Activated T-cell treated with anti-CD3 and anti-CD28 coated beads, Interleukin-2, amount 50 U/mL, for 72 hours (primary cell): ENCODE measurements at regions not wholly inside any gene's neighbourhood (a gene's known extent, or its start where the extent isn't known, plus 50 kb on each side); places are given as distances from the start of the nearest gene placed in this dataset.
A peak's percentile ranks its signal among the peaks of the same experiment; 100 is the strongest.

Source experiments
- ATAC-seq, 2 donors: fragments of 150-1000 bp; cut with Tn5 transposase; replicated peaks in 1 of 2; 2 replicates each; pipeline ENCODE4 v1.10.0; 2021; ENCODE audit warnings: moderate library complexity in 2 of 2, mild to moderate bottlenecking in 1 of 2
- DNase-seq, 2 donors: peaks; one replicate each; pipeline ENCODE4 v3.0.0; 2021 to 2022; ENCODE audit warnings: mixed read lengths in 1 of 2
- H3K27ac Mint-ChIP-seq: one replicate; pipeline ENCODE4 v1.8.0; 2022; ENCODE audit warnings: mild to moderate bottlenecking, moderate library complexity, mixed read lengths
- H3K27me3 Mint-ChIP-seq: one replicate; pipeline ENCODE4 v1.8.0; 2022; ENCODE audit warnings: low read depth, mixed read lengths
- H3K36me3 Mint-ChIP-seq, 2 donors: one replicate each; pipeline ENCODE4 v1.8.0; 2022; ENCODE audit warnings: mixed read lengths in 2 of 2, mild to moderate bottlenecking in 1 of 2; ENCODE audit not compliant: insufficient read depth in 2 of 2
- H3K4me1 Mint-ChIP-seq: one replicate; pipeline ENCODE4 v1.8.0; 2022; ENCODE audit warnings: low read depth, mixed read lengths
- H3K4me3 Mint-ChIP-seq, 2 donors: one replicate each; pipeline ENCODE4 v1.8.0; 2022; ENCODE audit warnings: mild to moderate bottlenecking in 2 of 2, mixed read lengths in 2 of 2, moderate library complexity in 2 of 2
- H3K9me3 Mint-ChIP-seq, 2 donors: one replicate each; pipeline ENCODE4 v1.8.0; 2022; ENCODE audit warnings: mixed read lengths in 2 of 2

DNA sequence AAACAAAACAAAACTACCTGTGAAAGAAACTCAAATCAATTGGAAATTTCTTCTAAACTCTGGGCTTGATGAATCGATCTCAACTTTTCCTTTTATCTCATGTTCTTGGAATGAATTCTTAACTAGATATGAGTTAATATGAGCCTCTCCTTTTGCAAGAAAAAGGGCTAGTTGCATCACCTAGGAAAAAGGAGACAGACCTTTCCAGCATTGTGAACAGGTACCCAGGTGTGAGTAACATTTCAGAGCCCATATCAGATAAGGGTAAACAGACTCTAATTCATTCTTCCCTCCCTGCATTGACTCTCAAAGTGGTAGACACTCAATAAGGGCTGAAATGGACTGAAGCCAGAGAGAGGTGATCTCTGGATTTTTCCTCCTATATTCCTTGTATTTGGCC, 103.8 kb upstream of the AGR3 start:
- DNase-seq = no peak
- H3K9me3 Mint-ChIP-seq = no peaks in the 10 kb centered on the region
- peaks cover 13% of the 10 kb centered on the region for H3K27me3 Mint-ChIP-seq
- peaks cover 13% of the 10 kb centered on the region for H3K4me1 Mint-ChIP-seq
- H3K36me3 Mint-ChIP-seq = no peaks in the 10 kb centered on the region
- no peak overlapping the region for H3K27ac Mint-ChIP-seq
- H3K4me3 Mint-ChIP-seq = no peak overlapping the region
- no peak for ATAC-seq

DNA sequence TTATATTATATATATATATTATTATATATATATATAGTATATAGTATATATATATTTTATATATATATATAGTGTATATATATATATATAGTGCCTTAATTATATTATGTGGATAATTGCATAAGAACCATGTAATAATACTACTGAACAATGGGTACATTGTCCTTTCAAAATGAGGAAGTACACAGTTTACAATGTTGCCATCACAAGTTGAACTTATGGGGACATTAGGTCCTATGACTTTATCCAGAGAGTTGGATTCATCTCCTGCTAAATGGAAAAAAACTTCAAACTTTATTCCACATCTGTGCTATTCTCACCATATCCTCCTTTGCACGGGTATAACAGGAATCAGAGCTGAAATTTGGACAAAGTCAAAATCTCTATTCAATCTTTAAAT, 105.0 kb upstream of the AGR3 start:
- DNase-seq (no peak), ATAC-seq (no peak)
- Mint-ChIP-seq H3K4me1 (peaks cover 13% of the 10 kb centered on the region), H3K36me3 (no peaks in the 10 kb centered on the region), H3K9me3 (no peaks in the 10 kb centered on the region), H3K27ac (no peak overlapping the region), H3K27me3 (peaks cover 8% of the 10 kb centered on the region), H3K4me3 (no peak overlapping the region)

DNA sequence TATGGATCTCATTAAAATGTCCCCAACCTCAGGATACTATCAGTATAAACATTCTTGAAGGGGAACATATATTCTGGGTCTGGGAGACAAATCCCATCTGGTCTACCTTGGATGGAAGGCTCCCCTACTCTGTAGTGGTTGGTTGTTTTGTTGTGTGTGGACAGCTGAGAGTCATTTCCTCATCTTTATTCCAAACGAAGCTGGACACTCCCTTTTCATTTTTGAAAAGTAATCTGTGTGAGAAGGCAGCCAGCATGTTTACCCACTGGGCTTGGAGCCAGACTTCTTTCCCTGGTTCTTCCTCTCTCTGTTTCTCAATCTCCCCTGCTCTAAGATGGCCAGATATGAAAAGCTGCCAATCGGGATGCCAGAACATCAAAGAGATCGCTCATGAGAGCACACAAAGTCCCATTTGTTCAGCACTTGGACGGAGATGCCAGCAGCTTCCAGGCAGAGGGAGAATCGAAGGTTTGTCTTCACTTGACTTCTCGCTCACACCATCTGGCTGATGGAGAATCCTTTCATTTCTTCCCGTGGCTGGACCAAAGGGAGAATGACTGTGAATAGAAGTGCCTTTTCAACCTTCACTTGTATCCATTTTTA, 108.1 kb upstream of the AGR3 start:
- no peak overlapping the region for H3K4me3 Mint-ChIP-seq
- H3K36me3 Mint-ChIP-seq = no peaks in the 10 kb centered on the region
- no peak for ATAC-seq
- no peak for DNase-seq
- H3K27me3 Mint-ChIP-seq = peaks cover 8% of the 10 kb centered on the region
- H3K4me1 Mint-ChIP-seq = peaks cover 6% of the 10 kb centered on the region
- no peaks in the 10 kb centered on the region for H3K9me3 Mint-ChIP-seq
- no peak overlapping the region for H3K27ac Mint-ChIP-seq

DNA sequence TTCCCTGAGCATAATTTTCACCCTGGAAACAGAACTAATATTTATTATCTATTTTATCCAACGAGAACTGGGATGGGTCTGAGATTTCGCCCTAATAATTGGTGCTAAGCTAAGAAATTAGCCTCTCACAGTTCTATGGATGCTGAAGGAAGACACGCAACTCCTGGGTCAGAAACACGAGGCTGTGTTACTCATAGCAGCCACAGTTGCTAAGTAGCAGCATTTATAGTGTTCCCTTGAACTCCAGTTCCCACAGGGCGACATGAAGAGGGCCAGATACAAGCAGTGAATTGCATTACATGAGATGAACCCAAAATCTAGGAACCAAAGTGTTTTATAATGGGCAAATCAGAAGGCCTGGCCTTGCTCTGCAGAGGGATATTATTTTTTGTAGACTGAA, 109.8 kb upstream of the AGR3 start:
- H3K27ac Mint-ChIP-seq = no peak overlapping the region
- no peak overlapping the region for H3K4me3 Mint-ChIP-seq
- no peaks in the 10 kb centered on the region for H3K4me1 Mint-ChIP-seq

DNA sequence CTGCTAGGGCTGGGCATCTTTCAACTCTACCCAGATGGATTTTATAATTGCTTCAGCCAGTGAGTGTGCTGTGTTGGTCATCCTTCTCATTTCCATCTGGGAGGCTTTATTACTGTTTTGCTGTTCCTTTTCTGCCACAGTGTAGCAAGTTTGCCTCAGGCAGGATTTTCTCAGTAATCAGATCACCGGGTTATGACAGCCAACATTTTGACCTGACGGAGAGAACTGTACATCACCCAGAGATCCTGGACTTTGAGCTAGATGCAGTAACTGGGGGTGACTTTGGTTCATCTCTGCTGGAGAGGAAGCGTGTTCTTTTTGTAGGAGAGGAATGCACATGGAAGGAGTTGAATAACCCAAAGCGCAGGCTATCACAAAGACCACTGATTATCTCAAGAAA, 111.8 kb upstream of the AGR3 start:
- Mint-ChIP-seq H3K27ac (no peak overlapping the region), H3K9me3 (peaks cover 10 to 17% of the 10 kb centered on the region in 2 donors), H3K36me3 (peaks cover 7 to 9% of the 10 kb centered on the region in 2 donors), H3K27me3 (no peaks in the 10 kb centered on the region), H3K4me1 (no peaks in the 10 kb centered on the region), H3K4me3 (no peak overlapping the region)
- ATAC-seq (no peak), DNase-seq (no peak)

More for the DNA sequence above, 109.8 kb upstream of the AGR3 start:
- ATAC-seq = no peak
- H3K9me3 Mint-ChIP-seq = peaks cover 4 to 6% of the 10 kb centered on the region in 2 donors
- DNase-seq = no peak
- H3K27me3 Mint-ChIP-seq = peaks cover 8% of the 10 kb centered on the region
- H3K36me3 Mint-ChIP-seq = peaks cover 3 to 4% of the 10 kb centered on the region in 2 donors

DNA sequence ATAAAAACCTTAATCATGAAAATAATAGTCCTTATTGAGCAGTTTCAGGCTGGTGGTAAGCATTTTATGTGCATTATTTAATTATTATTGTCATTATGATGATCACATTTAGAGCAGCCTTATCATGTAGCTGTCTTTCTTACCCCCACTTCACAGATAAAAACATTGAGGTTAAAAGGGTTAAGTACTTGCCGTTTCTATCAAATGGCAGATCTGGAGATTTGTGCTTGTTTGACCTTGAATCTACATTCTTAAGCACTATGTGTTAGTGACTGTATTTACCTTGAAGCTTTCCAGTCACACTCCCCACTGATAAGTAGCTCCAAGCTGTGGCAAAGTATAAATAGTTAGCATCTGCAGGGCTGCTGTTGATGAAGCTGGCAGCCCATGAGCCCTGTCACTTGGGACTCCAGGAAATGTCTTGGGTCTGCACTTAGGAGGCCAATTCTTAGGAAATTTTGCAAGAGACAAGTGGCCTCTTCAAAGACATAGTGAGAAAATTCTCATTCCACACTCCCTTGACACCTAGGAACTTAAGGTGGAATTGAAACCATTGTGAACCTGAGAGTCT, 116.8 kb upstream of the AGR3 start:
- H3K36me3 Mint-ChIP-seq = peaks cover 7 to 9% of the 10 kb centered on the region in 2 donors
- H3K4me1 Mint-ChIP-seq = peaks cover 12% of the 10 kb centered on the region
- no peaks in the 10 kb centered on the region for H3K27me3 Mint-ChIP-seq
- ATAC-seq (no peak), DNase-seq (no peak)
- peaks cover 10 to 17% of the 10 kb centered on the region in 2 donors for H3K9me3 Mint-ChIP-seq
- H3K4me3 Mint-ChIP-seq = no peak overlapping the region
- H3K27ac Mint-ChIP-seq = no peak overlapping the region

DNA sequence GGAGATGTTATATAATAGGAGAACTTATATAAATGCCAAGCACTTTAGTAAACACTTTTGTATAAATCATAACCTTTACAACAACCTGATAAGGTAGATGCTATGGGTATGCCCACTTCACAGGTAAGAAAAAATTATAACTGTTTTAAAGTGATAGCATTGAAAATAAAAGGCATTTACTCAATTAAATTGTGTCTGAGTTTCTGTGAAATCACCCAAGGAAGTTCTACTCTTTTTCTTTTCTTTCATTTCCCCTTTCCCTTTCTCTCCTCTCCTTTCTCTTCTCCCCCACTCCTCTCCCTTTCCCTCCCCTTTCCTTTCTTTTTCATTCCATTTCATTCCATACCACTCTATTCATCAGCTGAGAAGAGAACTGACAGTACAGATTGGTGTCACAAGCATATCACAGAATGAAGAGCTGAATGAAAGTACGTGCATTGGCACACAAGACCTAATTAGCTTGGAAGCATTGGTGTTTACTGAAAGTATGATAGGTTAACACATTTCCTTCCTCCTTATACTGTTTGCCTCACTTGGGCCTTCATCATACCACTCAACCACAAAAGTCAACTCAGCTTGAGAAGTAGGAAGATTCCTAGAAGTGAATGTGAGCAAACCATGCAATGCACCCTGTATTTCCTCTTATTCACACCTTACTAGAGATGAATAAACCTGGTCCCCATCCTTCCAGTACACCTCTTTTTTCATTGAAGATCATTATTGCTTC, 117.9 kb upstream of the AGR3 start:
- peaks cover 10 to 17% of the 10 kb centered on the region in 2 donors for H3K9me3 Mint-ChIP-seq
- no peak overlapping the region for H3K27ac Mint-ChIP-seq
- peak; percentile 97 to 99 for ATAC-seq
- H3K36me3 Mint-ChIP-seq = peaks cover 7 to 9% of the 10 kb centered on the region in 2 donors
- peak; percentile 16 to 17 for DNase-seq
- H3K4me1 Mint-ChIP-seq = peaks cover 12% of the 10 kb centered on the region
- H3K27me3 Mint-ChIP-seq = no peaks in the 10 kb centered on the region
- peak overlapping the region; percentile 35 to 43 for H3K4me3 Mint-ChIP-seq

DNA sequence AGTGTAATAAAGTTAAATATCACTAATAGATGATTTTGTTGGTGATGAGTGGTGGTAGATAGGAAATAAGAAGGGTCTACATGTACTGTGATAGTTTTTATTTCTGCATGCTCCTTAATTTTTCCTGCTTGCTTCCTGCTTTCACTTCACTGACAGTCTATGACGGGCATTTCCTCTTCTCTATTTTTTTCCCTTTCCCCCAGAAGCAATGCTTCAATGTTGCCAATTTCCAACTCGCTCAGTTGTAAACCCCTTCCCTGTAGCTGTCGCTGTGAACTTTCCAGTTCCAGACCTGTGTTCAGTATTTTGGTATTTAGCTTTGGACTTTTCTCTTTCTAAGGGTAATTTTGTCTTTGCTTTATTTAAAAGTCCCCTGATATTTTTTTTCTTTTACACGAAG, 123.5 kb upstream of the AGR3 start:
- Mint-ChIP-seq H3K4me3 (no peak overlapping the region), H3K36me3 (no peaks in the 10 kb centered on the region)
- ATAC-seq = no peak

DNA sequence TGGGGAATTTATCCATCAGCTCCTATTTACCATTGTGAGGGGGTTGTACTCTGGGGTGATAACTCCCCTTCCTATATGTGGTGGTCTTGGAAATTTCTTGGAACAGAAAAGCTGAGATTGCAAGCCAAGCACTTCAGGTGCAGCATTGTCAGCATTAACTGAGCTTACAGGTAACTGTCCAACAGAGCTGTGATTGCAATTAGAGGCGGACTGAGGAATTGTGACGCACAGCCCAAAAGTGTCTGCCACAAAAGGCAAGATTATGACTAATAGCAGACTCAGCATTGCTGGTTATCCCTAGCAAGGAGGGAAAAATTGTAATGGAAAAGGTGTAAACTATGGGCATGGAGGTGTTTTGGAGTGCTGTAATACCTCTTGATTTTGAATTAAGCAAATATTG, 126.1 kb upstream of the AGR3 start:
- H3K27ac Mint-ChIP-seq = no peak overlapping the region
- DNase-seq (no peak), ATAC-seq (no peak)
- H3K9me3 Mint-ChIP-seq = no peaks in the 10 kb centered on the region
- peaks cover 6% of the 10 kb centered on the region for H3K27me3 Mint-ChIP-seq
- H3K4me1 Mint-ChIP-seq = peaks cover 21% of the 10 kb centered on the region
- no peak overlapping the region for H3K4me3 Mint-ChIP-seq
- H3K36me3 Mint-ChIP-seq = no peaks in the 10 kb centered on the region

More for the DNA sequence above, 123.5 kb upstream of the AGR3 start:
- H3K9me3 Mint-ChIP-seq = no peaks in the 10 kb centered on the region
- H3K4me1 Mint-ChIP-seq = peaks cover 11% of the 10 kb centered on the region
- no peaks in the 10 kb centered on the region for H3K27me3 Mint-ChIP-seq
- DNase-seq = no peak
- H3K27ac Mint-ChIP-seq = no peak overlapping the region

DNA sequence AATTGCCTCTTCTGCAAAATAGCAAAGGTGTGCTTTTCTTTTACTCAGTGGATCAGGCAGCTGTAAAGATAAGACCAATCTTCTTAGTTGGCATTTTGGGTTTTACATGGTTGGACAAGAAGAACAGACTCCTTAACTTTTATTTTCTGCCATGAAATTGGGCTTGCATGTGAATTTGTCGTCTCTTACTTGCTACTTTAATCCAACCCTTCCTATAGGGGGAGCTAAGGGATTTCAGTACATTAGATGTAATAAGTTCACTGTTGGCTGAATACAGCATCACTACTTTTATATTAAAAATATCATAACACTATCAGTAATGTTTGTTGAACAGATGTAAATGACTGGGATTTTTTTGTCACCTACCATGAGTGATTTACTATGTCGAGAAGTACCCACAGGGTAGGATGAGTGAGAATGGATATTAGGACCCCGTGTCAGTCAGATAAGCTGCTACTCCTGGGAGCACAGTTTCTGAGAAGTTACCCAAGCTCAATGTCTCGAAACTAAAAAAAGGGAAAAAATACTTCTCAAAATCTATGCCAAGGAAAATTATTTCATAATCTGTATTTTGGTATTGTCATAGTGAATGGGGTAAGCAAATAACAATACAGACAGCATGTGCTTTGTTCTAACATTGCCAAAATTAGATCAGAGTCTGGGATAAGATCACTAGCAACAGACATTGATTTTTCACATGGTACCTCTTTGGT, 127.4 kb upstream of the AGR3 start:
- no peaks in the 10 kb centered on the region for H3K9me3 Mint-ChIP-seq
- peak; percentile 28 to 46 for ATAC-seq
- no peak overlapping the region for H3K27ac Mint-ChIP-seq
- H3K4me3 Mint-ChIP-seq = no peak overlapping the region
- DNase-seq = no peak
- H3K27me3 Mint-ChIP-seq = peaks cover 6% of the 10 kb centered on the region
- no peaks in the 10 kb centered on the region for H3K36me3 Mint-ChIP-seq
- peaks cover 28% of the 10 kb centered on the region for H3K4me1 Mint-ChIP-seq

DNA sequence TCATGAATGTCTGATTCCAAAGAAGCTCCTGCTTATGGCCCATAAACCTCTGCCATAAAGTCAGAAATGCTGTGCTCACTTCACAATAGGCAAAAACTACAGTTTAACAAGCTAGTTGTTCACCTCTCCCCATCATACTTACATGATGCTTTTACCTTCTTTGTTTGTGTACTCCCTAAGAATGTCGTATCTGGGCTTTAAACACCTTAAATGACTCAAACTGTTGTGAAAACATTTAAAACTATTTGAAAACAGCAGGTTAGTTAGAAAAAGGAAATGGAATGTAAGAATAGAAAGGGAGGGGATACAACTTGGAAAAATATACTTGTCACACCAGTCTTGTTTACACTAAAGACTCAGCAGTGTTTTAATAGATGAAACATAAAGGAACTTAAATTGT, 128.2 kb upstream of the AGR3 start:
- Mint-ChIP-seq H3K9me3 (no peaks in the 10 kb centered on the region), H3K4me3 (no peak overlapping the region), H3K27ac (no peak overlapping the region), H3K4me1 (peaks cover 28% of the 10 kb centered on the region), H3K36me3 (no peaks in the 10 kb centered on the region), H3K27me3 (peaks cover 6% of the 10 kb centered on the region)
- DNase-seq (no peak), ATAC-seq (no peak)

DNA sequence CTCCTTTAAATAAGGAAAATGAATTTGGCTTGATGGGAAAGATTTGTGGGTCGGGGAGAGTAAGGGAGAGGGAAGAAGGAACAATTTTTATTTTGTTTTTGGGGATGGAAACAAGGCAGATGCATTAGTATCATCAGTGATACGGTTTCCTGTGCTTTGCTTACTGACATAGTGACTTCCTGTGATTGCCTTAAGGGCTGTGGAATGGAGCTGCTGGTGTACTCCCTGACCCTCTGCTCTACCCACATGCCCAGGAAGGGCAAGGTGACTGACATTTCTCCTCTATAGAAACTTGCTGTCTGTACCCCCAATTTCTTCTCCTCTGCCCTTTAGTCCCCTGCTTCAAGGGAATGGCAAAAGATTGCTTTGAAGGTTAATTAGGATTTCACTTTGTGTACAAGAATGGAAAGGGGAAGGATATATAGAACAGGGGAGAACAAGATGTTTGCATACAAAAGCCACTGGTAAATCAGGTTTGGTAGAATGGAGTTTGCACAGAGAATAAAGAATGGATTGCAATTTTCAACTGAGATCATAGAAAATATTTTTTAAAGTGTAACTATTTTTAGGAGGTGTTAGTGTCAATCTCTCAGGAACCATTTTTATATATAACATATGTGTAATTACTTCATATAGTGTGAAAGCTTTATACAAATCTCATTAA, 129.0 kb upstream of the AGR3 start:
- H3K4me3 Mint-ChIP-seq = peak overlapping the region in 1 of 2 donors; percentile 62
- peaks cover 6% of the 10 kb centered on the region for H3K27me3 Mint-ChIP-seq
- H3K9me3 Mint-ChIP-seq = no peaks in the 10 kb centered on the region
- H3K27ac Mint-ChIP-seq = no peak overlapping the region
- ATAC-seq (peak in 1 of 2 donors; percentile 52), DNase-seq (no peak)
- H3K36me3 Mint-ChIP-seq = no peaks in the 10 kb centered on the region
- peaks cover 28% of the 10 kb centered on the region for H3K4me1 Mint-ChIP-seq

DNA sequence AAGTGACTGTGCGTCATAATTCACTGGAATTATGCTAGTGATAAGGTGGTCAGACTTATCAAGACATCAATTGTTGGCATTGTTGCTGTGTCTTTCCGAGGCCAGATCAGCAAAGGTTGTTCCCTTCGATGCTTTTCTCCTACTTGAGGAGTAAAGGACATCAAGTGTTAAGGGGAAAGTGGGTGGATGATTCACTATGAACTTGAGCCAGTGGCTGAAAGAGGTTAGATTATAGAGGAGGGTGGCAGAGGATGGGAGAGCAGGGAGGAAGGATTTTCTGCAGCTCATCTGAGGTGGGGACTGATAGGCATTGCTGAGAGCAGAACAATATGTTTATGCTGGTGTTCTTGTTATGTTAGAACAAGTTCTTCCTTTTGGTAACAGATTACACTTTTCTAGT, 131.4 kb upstream of the AGR3 start:
- no peak for ATAC-seq
- Mint-ChIP-seq H3K4me1 (peaks cover 28% of the 10 kb centered on the region), H3K27me3 (peaks cover 6% of the 10 kb centered on the region)

More for the DNA sequence above, 131.4 kb upstream of the AGR3 start:
- Mint-ChIP-seq H3K36me3 (no peaks in the 10 kb centered on the region), H3K9me3 (no peaks in the 10 kb centered on the region), H3K4me3 (no peak overlapping the region), H3K27ac (no peak overlapping the region)
- no peak for DNase-seq
